Activated T-cell treated with anti-CD3 and anti-CD28 coated beads for 24 hours (primary cell): ENCODE measurements at regions not wholly inside any gene's neighbourhood (a gene's known extent, or its start where the extent isn't known, plus 50 kb on each side); places are given as distances from the start of the nearest gene placed in this dataset.

Experiments
- DNase-seq: peaks from one replicate; pipeline ENCODE4 v3.0.0-alpha.2; 2020; ENCODE audit warnings: low read depth

DNA sequence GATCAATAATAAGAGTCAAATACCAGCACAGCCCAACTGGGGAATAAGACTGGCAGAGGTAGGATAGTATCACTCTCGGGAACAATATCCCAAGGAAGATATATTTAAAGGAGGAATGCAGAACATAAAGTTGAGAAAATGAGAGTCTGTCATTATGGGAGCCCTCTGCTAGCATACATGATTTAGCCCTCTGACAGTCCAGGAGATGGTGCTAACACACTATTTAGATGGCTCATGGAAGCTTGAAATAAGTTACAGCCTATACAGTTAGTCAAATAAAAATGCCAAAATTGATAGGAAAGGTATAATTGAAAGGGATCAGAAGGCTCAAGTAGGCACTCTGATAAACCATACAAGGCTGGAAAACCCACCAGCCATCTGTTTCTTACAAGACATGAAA lies 201.0 kb upstream of the NEIL3 start:
- DNase-seq: no peak

- no peak for DNase-seq
These were observed 199.9 kb upstream of the NEIL3 start for GRCh38 chr4:177109769-177110168.

- DNase-seq: no peak
These were observed 193.5 kb upstream of the NEIL3 start for GRCh38 chr4:177116161-177116560.

- DNase-seq: no peak
These were observed 192.4 kb upstream of the NEIL3 start for GRCh38 chr4:177117256-177117655.

GRCh38 chr4:177118596-177118995 lies 191.1 kb upstream of the NEIL3 start:
- no peak for DNase-seq

GRCh38 chr4:177119021-177119471 lies 190.6 kb upstream of the NEIL3 start:
- no peak for DNase-seq

DNA sequence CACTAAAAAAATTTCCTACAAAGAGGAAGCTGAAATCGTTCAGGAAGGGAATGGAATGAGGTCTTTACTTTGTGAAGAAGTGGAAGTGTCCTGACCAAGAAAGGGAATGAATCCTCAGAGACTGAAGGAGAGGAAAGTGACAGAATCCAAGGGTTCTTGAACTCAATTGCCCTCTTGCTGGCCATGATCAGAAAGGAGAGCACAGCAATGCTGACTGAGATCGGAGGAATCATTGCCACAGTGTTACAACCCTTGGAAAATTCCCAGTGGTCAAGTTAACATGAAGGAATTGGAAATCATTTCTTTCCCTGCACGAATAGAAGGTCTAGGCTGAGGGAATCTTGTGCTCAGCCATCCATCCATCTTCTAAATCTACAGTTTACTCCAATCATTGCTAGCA lies 190.0 kb upstream of the NEIL3 start:
- DNase-seq: no peak

GRCh38 chr4:177123811-177124210 lies 185.9 kb upstream of the NEIL3 start:
- no peak for DNase-seq

- DNase-seq: no peak
These were observed 185.2 kb upstream of the NEIL3 start for GRCh38 chr4:177124349-177125064.

DNA sequence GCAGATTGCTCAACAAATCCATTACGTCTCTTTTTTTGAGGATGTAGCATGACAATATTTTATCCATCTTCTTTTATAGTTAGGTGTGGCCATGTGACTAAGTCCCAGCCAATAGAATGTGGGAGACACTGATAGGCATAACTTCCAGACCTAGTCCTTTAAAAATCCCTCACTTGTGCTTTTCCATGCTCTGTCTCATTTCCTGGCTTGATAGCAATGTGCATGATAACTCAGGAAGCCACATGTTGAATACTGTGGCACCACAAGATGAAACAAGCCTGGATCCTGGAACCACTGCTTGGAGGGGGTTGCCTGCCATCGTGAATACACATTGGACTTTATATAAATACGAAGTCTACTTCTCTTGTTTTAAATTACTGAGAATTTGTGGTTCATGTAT lies 184.0 kb upstream of the NEIL3 start:
- no peak for DNase-seq

- no peak for DNase-seq
These were observed 182.0 kb upstream of the NEIL3 start for GRCh38 chr4:177127658-177128057.

DNA sequence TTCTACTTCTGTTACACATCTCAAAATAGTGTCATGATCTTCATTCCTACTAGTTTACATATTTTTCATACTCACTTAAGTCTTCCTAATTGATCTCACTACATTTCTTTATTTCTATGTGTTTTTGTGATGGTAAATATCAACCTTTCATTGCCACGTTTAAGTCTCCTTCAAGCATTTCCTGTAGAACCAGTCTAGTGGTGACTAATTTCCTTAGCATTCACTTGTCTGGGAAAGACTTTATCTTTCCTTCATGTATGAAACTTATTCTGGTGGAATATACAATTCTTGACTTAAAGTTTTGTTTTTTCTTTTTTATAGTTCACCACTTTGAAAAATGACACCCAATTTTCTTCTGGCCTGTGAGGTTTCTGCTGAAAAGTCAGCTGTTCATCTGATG lies 181.4 kb upstream of the NEIL3 start:
- DNase-seq: no peak

DNA sequence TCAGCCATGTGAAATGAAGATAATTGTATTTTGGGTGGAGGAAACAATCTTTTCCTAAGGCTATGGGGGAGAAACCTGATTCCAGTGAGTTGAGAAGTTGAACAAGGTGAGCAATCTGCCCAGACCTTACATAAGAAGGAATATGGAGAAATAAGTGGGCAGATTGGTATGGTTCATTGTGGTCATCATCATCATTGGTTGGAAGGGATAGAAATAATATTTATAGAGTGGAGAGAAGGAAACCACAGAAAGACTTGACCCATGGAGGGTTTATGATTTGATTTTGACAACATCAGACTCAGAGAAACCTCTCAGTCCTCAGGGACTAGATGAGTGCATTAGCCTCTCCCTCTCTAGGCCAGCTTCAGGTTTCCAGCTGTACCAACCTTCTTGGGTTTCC lies 177.9 kb upstream of the NEIL3 start:
- DNase-seq: no peak

- no peak for DNase-seq
These were observed 162.0 kb upstream of the NEIL3 start for GRCh38 chr4:177147668-177148067.

DNA sequence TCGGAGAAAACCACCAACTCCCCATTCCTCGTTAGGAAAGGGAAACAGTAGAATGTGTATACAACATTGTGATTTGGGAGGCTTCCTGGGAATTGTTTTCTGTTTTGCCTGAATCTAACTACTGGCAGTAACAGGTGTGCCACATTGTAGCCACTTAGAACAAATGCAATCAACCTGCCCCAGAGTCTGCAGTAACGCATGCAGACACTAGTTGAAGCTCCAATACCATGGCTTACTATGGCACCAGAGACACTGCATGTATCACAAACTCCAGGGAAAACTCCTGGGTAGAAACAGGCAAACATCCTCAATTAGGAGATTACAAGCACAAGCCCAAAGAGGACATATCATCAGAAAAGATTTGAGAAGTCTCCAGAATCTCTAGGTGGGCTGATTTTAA lies 154.2 kb upstream of the NEIL3 start:
- no peak for DNase-seq

GRCh38 chr4:177159600-177159999 lies 150.1 kb upstream of the NEIL3 start:
- no peak for DNase-seq

- DNase-seq: no peak
These were observed 147.9 kb upstream of the NEIL3 start for GRCh38 chr4:177161781-177162180.

GRCh38 chr4:177163532-177163931 lies 146.1 kb upstream of the NEIL3 start:
- no peak for DNase-seq

GRCh38 chr4:177171588-177171987 lies 138.1 kb upstream of the NEIL3 start:
- no peak for DNase-seq

DNA sequence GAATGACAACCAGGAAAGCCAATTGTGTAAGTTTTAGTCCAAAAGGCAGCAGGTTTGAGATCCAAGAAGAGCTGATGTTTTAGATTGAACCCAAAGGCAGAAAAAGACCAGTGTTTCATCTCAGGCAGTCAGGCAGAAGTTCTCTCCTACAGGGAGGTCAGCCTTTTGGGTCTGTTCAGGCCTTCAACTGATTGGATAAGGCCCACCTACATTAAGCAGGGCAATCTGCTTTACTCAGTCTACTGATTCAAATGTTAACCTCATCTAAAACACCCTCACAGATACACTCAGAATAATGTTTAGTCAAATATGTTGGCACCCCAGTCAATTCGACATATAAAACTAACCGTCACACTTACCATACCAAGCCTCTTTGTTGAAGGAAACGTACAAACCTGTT lies 134.2 kb upstream of the NEIL3 start:
- no peak for DNase-seq

DNA sequence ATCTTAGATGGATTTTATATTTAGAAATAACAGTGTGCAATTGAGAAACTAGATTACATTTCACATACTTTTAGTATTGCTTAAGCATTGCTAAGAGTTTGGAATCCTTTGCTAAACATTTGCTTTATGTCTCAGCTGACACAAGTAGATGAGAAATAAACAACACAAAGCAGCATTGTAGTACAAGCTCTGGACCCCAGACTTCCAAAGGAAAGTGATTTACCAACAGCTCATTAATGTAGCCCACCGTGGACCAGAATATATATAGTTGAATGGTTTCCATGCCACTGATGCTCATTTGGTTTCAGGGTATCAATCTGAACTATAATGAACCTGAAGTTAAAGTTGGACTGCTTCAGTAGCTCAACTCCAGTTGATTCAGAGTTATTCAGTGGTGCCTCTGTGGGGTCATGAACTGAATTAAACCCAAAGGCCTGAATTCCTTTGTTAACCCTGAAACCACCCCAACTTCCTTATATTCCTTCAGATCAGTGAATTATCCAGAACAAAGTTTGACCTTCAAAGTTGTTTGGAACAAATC lies 132.1 kb upstream of the NEIL3 start:
- no peak for DNase-seq

DNA sequence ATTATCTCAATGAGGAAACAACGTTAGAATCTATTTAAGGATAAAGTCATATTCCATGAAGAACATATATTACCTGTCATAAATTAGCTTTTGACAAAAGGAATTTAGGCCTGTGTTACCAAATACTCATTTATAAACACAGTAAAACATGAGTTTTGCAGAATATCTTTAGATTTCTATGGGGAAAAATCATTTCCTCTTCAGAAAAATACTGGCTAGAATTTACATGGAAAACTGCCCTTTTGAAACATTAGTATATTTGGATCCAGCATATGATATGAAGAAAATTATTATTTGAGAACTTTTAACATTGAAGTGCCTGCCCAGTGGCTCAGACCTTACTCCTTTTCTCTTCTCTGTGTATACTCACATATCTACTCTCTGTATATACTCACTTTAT lies 131.4 kb upstream of the NEIL3 start:
- no peak for DNase-seq

DNA sequence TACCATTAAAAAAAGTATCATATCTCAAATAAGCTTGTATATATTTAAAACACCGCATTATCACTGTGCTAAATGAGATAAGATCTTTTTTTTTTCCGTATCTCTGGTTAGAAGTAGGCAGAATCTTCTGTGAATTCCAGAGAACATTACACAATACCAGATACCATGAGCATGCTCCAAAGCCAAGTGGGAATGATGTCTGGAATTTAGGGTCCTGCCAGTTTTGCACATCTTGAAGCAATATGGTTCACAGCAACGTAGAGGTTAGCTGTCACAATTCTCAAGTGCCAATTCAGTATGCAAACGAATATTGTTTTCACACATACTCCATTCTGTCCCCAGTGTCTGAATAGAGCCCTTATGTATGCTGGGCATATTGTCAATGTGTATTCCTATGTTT lies 127.5 kb upstream of the NEIL3 start:
- no peak for DNase-seq

GRCh38 chr4:177182728-177183127 lies 126.9 kb upstream of the NEIL3 start:
- DNase-seq: no peak
